Immature natural killer cell (primary cell): ENCODE measurements at regions not wholly inside any gene's neighbourhood (a gene's known extent, or its start where the extent isn't known, plus 50 kb on each side); places are given as distances from the start of the nearest gene placed in this dataset.

Source experiments
- DNase-seq, 3 donors: peaks; one replicate each; pipeline ENCODE4 v3.0.0; 2022; ENCODE audit warnings: mixed read lengths in 1 of 3
- H3K27ac Mint-ChIP-seq, 6 donors: one replicate each; pipeline ENCODE4 v1.8.0; 2020; ENCODE audit warnings: mixed read lengths in 6 of 6, mild to moderate bottlenecking in 5 of 6, inconsistent platforms in 4 of 6, moderate library complexity in 3 of 6
- H3K27me3 Mint-ChIP-seq, 3 donors: one replicate each; pipeline ENCODE4 v1.8.0; 2020 to 2021; ENCODE audit warnings: low read depth in 3 of 3, mild to moderate bottlenecking in 3 of 3, mixed read lengths in 3 of 3, moderate library complexity in 3 of 3, inconsistent platforms in 1 of 3
- H3K36me3 Mint-ChIP-seq, 3 donors: one replicate each; pipeline ENCODE4 v1.8.0; 2020; ENCODE audit warnings: mixed read lengths in 3 of 3, inconsistent platforms in 2 of 3, mild to moderate bottlenecking in 2 of 3
- H3K4me1 Mint-ChIP-seq, 2 donors: one replicate each; pipeline ENCODE4 v1.8.0; 2020; ENCODE audit warnings: inconsistent platforms in 2 of 2, mild to moderate bottlenecking in 2 of 2, mixed read lengths in 2 of 2, moderate library complexity in 1 of 2
- H3K4me3 Mint-ChIP-seq, 5 donors: one replicate each; pipeline ENCODE4 v1.8.0; 2020; ENCODE audit warnings: mild to moderate bottlenecking in 5 of 5, mixed read lengths in 5 of 5, inconsistent platforms in 3 of 5, moderate library complexity in 3 of 5
- H3K9me3 Mint-ChIP-seq, 6 donors: one replicate each; pipeline ENCODE4 v1.8.0; 2020; ENCODE audit warnings: mild to moderate bottlenecking in 6 of 6, mixed read lengths in 6 of 6, inconsistent platforms in 4 of 6, moderate library complexity in 3 of 6

GRCh38 chr15:89395031-89395430, 60.4 kb upstream of the POLG start:
- Mint-ChIP-seq H3K9me3 (no peaks in the 10 kb centered on the region), H3K4me3 (no peak overlapping the region), H3K36me3 (peaks cover 0 to 5% (median 4%) of the 10 kb centered on the region in 3 donors), H3K27ac (no peak overlapping the region), H3K27me3 (peaks cover 2 to 9% (median 3%) of the 10 kb centered on the region in 3 donors), H3K4me1 (peaks cover 0 to 4% of the 10 kb centered on the region in 2 donors)
- no peak for DNase-seq

- Mint-ChIP-seq H3K27ac (peak overlapping the region in 1 of 6 donors; percentile 20), H3K4me1 (no peaks in the 10 kb centered on the region), H3K9me3 (no peaks in the 10 kb centered on the region), H3K27me3 (peaks cover 0 to 7% (median 3%) of the 10 kb centered on the region in 3 donors), H3K4me3 (no peak overlapping the region), H3K36me3 (peaks cover 0 to 5% (median 4%) of the 10 kb centered on the region in 3 donors)
- no peak for DNase-seq
These were observed 58.4 kb upstream of the POLG start for GRCh38 chr15:89393056-89393455.

- Mint-ChIP-seq H3K4me1 (no peaks in the 10 kb centered on the region), H3K4me3 (no peak overlapping the region), H3K27me3 (peaks cover 0 to 5% (median 2%) of the 10 kb centered on the region in 3 donors), H3K36me3 (peaks cover 0 to 4% (median 3%) of the 10 kb centered on the region in 3 donors), H3K9me3 (no peaks in the 10 kb centered on the region), H3K27ac (no peak overlapping the region)
- no peak for DNase-seq
These were observed 57.1 kb upstream of the POLG start for GRCh38 chr15:89391685-89392257.

GRCh38 chr15:89389841-89390603, 55.4 kb upstream of the POLG start:
- DNase-seq: no peak
- H3K27me3 Mint-ChIP-seq: peaks cover 0 to 2% (median 2%) of the 10 kb centered on the region in 3 donors
- peaks cover 0 to 4% (median 0%) of the 10 kb centered on the region in 3 donors for H3K36me3 Mint-ChIP-seq
- no peaks in the 10 kb centered on the region for H3K9me3 Mint-ChIP-seq
- H3K4me3 Mint-ChIP-seq: no peak overlapping the region
- no peaks in the 10 kb centered on the region for H3K4me1 Mint-ChIP-seq
- peak overlapping the region in 1 of 6 donors; percentile 7 for H3K27ac Mint-ChIP-seq

GRCh38 chr15:89387140-89387903, 52.7 kb upstream of the POLG start:
- no peaks in the 10 kb centered on the region for H3K9me3 Mint-ChIP-seq
- no peak overlapping the region for H3K27ac Mint-ChIP-seq
- DNase-seq: no peak
- no peak overlapping the region for H3K4me3 Mint-ChIP-seq
- H3K36me3 Mint-ChIP-seq: no peaks in the 10 kb centered on the region
- H3K4me1 Mint-ChIP-seq: no peaks in the 10 kb centered on the region
- H3K27me3 Mint-ChIP-seq: peaks cover 0 to 4% (median 2%) of the 10 kb centered on the region in 3 donors

- Mint-ChIP-seq H3K4me1 (no peaks in the 10 kb centered on the region), H3K27me3 (peaks cover 0 to 5% (median 4%) of the 10 kb centered on the region in 3 donors), H3K27ac (no peak overlapping the region), H3K36me3 (no peaks in the 10 kb centered on the region), H3K9me3 (no peaks in the 10 kb centered on the region), H3K4me3 (no peak overlapping the region)
- no peak for DNase-seq
These were observed 51.1 kb upstream of the POLG start for GRCh38 chr15:89385596-89386331.
